ENCODE measurements at regions not wholly inside any gene's neighbourhood (a gene's known extent, or its start where the extent isn't known, plus 50 kb on each side); places are given as distances from the start of the nearest gene placed in this dataset.
"Not testable (repeated sequence)": the region's sequence is repeated elsewhere in the genome, so short reads cannot be mapped to it uniquely, and the experiment has no call there.

DNA sequence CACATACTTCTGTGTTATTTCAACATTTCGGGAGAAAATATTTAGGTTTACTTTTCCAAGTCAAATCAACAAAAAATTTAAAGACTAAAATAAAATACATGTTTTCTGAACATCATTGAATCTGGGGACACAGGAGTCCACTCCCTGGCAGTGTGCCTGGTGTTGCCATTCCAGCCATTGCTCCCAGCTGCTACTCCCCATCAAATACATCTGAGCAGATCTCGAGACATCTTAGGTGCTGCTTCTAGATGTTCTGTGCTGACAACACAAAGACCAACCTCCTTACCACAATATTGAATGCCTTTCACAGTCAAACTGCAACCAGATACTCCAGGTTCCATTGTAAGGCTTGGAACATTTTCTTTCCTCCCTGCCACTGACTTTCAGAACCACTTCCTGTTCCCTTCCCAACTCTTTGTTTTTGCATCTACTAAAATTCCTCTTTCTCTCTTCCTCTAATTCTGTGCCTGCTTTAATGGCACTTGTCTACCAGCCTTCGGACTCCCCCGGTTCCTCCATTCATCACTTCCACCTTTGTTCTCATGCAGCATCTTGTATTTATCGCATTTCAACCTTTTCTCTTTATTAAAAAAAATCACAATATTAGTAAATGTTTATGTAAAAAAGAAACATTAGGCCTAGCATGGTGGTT is 81.1 kb upstream of the SLC4A7 start:
- TF ChIP-seq TAF1 (IDR thresholded peaks at IDR 0.05; ENCODE audit: low read depth, low read length) (no peak), POLR2A (IDR thresholded peaks at IDR 0.05; ENCODE audit: low read depth, low read length) (no peak), SPI1 (IDR thresholded peaks at IDR 0.05; ENCODE audit: low read depth, low read length) (no peak), PAX5 (IDR thresholded peaks at IDR 0.05; ENCODE audit: insufficient read depth, low read length, severe bottlenecking) (no peak), POU2F2 (IDR thresholded peaks at IDR 0.05; ENCODE audit: low read depth, low read length) (no peak), POLR2AphosphoS5 (IDR thresholded peaks at IDR 0.05; ENCODE audit: low read depth, low read length) (no peak)
- DNase-seq (ENCODE audit: insufficient read length, low spot score) (no peak), FAIRE-seq (no peak)

DNA sequence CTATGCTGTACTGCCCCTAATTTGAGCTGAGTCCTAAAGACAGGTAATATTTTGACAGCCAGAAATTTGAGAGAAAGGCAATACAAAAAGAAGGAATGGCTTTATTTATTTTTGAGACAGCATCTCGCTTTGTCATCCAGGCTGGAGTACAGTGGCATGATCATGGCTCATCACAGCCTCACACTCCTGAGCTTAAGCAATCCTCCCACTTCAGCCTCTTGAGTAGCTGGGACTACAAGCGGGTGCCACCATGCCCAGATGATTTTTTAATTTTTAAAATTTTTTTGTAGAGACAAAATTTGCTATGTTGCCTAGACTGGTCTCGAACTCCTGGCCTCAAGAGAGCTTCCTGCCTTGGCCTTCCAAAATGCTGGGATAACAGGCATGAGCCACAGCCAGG is 77.4 kb upstream of the SLC4A7 start:
- DNase-seq (ENCODE audit: insufficient read length, low spot score): no peak
- TF ChIP-seq TAF1 (IDR thresholded peaks at IDR 0.05; ENCODE audit: low read depth, low read length) (no peak), POLR2A (IDR thresholded peaks at IDR 0.05; ENCODE audit: low read depth, low read length) (no peak), POLR2AphosphoS5 (IDR thresholded peaks at IDR 0.05; ENCODE audit: low read depth, low read length) (no peak), POU2F2 (IDR thresholded peaks at IDR 0.05; ENCODE audit: low read depth, low read length) (no peak), SPI1 (IDR thresholded peaks at IDR 0.05; ENCODE audit: low read depth, low read length) (no peak), PAX5 (IDR thresholded peaks at IDR 0.05; ENCODE audit: insufficient read depth, low read length, severe bottlenecking) (no peak)
- FAIRE-seq: no peak

DNA sequence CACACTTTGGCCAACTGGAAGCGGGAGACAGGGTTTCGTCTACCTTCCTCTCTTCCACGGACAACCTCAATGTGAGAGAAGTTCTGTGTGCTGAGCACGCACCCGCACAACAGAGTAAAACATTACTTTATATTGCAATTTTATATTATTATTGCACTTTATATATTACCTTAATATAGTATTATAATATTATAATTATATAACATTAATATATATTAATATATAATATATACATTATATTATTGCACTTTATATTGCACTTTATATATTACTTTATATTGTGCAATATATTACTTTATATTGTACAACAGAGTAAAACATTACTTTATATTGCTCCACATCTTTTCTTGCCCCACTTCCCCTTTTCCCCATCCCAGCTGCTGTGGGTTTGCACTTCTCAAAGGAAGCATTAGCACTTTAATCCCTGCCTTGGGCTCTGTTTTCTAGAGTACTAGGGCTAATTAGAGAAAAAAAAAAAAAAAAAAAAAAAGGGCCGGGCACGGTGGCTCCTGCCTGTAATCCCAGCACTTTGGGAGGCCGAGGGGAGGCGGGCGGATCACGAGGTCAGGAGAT is 76.4 kb upstream of the SLC4A7 start:
- no peak for DNase-seq (ENCODE audit: insufficient read length, low spot score)

DNA sequence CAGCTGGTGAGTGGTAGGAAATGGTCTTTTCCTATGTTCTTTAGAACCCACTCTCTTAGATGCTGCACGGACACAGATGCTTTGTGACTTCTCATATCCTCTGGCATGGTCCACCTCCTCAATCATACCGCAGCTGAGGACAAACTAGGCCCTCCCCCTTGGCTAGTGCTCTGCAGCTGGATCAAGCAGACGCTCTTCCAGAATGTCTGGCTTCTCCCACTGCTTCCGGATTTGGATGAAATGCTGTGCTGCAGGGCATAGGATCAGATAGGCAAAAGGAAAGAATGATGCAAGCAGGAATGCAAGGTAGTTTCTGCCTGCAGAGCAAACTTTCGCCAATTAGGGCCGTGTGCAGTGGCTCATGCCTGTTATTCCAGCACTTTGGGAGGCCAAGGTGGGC is 75.7 kb upstream of the SLC4A7 start:
- TF ChIP-seq POU2F2 (IDR thresholded peaks at IDR 0.05; ENCODE audit: low read depth, low read length): no peak
- FAIRE-seq (no peak), DNase-seq (ENCODE audit: insufficient read length, low spot score) (no peak)

More for the DNA sequence above, 76.4 kb upstream of the SLC4A7 start:
- TF ChIP-seq PAX5 (IDR thresholded peaks at IDR 0.05; ENCODE audit: insufficient read depth, low read length, severe bottlenecking): no peak
- TF ChIP-seq SPI1 (IDR thresholded peaks at IDR 0.05; ENCODE audit: low read depth, low read length): no peak
- no peak for TF ChIP-seq TAF1 (IDR thresholded peaks at IDR 0.05; ENCODE audit: low read depth, low read length)
- TF ChIP-seq POLR2A (IDR thresholded peaks at IDR 0.05; ENCODE audit: low read depth, low read length): no peak
- no peak for TF ChIP-seq POLR2AphosphoS5 (IDR thresholded peaks at IDR 0.05; ENCODE audit: low read depth, low read length)
- TF ChIP-seq POU2F2 (IDR thresholded peaks at IDR 0.05; ENCODE audit: low read depth, low read length): no peak
- FAIRE-seq: no peak

DNA sequence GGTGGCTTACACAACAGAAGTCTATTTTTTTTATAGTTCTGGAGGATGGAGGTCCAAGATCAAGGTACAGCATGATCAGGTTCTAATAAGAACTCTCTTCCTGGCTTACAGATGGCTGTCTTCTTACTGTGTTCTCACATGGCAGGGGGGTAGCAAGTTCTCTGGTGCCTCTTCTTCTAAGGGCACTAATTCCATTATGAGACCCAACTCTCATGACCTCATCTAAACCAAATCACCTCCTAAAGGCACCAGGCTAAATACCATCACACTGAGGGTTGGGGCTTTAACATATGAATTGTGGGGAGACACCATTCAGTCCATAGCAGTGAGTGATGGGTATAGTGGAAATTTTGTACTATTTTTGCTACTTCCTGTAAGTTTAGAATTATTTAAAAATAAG is 75.2 kb upstream of the SLC4A7 start:
- no peak for TF ChIP-seq TAF1 (IDR thresholded peaks at IDR 0.05; ENCODE audit: low read depth, low read length)
- TF ChIP-seq POU2F2 (IDR thresholded peaks at IDR 0.05; ENCODE audit: low read depth, low read length): no peak
- TF ChIP-seq POLR2A (IDR thresholded peaks at IDR 0.05; ENCODE audit: low read depth, low read length): no peak
- no peak for TF ChIP-seq SPI1 (IDR thresholded peaks at IDR 0.05; ENCODE audit: low read depth, low read length)
- no peak for TF ChIP-seq POLR2AphosphoS5 (IDR thresholded peaks at IDR 0.05; ENCODE audit: low read depth, low read length)
- TF ChIP-seq PAX5 (IDR thresholded peaks at IDR 0.05; ENCODE audit: insufficient read depth, low read length, severe bottlenecking): no peak
- DNase-seq (ENCODE audit: insufficient read length, low spot score): no peak
- no peak for FAIRE-seq

DNA sequence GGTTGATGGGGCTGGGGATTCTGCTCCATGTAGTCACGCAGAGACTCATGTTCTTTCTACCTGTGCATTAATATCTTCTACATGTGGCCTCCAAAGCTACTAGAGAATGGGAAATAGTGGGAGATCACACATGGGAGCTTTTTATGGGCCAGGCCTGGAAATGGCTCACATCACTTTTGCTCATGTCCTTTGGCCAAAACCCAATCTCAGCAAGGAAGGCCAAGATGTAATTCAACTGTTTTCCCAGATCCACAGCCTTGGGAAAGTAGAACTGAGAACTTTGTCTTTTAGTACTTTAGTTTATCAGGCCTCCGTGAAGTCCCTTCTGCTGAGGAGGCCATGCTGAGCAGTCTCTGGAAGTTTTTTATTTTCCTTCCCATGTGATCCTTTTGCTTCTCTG is 73.2 kb upstream of the SLC4A7 start:
- FAIRE-seq (no peak), DNase-seq (ENCODE audit: insufficient read length, low spot score) (no peak)
- no peak for TF ChIP-seq PAX5 (IDR thresholded peaks at IDR 0.05; ENCODE audit: insufficient read depth, low read length, severe bottlenecking)
- TF ChIP-seq POLR2A (IDR thresholded peaks at IDR 0.05; ENCODE audit: low read depth, low read length): no peak
- no peak for TF ChIP-seq POU2F2 (IDR thresholded peaks at IDR 0.05; ENCODE audit: low read depth, low read length)
- no peak for TF ChIP-seq SPI1 (IDR thresholded peaks at IDR 0.05; ENCODE audit: low read depth, low read length)
- TF ChIP-seq TAF1 (IDR thresholded peaks at IDR 0.05; ENCODE audit: low read depth, low read length): no peak
- TF ChIP-seq POLR2AphosphoS5 (IDR thresholded peaks at IDR 0.05; ENCODE audit: low read depth, low read length): no peak

DNA sequence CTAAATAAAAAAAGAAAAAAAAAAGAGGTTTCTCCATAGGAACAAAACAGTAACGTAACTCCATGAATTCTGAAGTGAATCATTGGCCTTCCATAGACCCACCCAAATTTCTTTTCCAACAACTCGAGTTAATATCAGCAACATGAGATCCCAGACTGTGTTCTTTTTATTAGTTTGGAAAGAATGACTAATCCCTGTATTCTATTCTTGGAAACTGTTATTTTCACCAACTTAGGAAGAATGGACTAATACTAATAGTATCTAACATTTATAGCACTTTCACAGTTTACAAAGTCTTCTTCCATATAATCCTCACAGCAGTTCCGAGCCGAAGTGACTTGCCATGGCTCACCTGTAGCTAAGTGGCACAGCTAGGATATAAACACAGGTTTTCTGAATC is 72.7 kb upstream of the SLC4A7 start:
- no peak for TF ChIP-seq SPI1 (IDR thresholded peaks at IDR 0.05; ENCODE audit: low read depth, low read length)
- no peak for TF ChIP-seq TAF1 (IDR thresholded peaks at IDR 0.05; ENCODE audit: low read depth, low read length)
- TF ChIP-seq PAX5 (IDR thresholded peaks at IDR 0.05; ENCODE audit: insufficient read depth, low read length, severe bottlenecking): no peak
- TF ChIP-seq POU2F2 (IDR thresholded peaks at IDR 0.05; ENCODE audit: low read depth, low read length): no peak
- no peak for TF ChIP-seq POLR2AphosphoS5 (IDR thresholded peaks at IDR 0.05; ENCODE audit: low read depth, low read length)
- TF ChIP-seq POLR2A (IDR thresholded peaks at IDR 0.05; ENCODE audit: low read depth, low read length): no peak
- FAIRE-seq (no peak), DNase-seq (ENCODE audit: insufficient read length, low spot score) (no peak)

DNA sequence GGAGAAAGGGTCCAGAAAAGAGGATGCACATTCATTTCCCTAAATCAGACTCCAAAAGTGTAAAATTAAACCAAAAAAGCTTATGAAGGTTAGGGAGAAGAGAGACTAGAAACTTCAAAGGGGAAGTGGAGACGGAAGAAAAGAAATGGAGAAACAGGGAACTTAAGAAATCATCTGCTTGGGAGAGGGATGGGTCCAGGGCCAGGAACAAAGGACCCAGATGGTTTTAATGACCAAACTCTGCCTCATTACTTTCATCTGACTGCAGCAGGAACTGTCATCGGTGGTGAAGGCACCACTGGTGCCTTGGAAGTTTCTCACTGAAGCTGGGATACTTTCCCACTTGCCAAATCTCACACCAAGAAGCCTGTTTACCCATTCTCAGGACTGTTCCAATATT is 70.5 kb upstream of the SLC4A7 start:
- TF ChIP-seq POLR2A (IDR thresholded peaks at IDR 0.05; ENCODE audit: low read depth, low read length) (no peak), PAX5 (IDR thresholded peaks at IDR 0.05; ENCODE audit: insufficient read depth, low read length, severe bottlenecking) (no peak), TAF1 (IDR thresholded peaks at IDR 0.05; ENCODE audit: low read depth, low read length) (no peak), POLR2AphosphoS5 (IDR thresholded peaks at IDR 0.05; ENCODE audit: low read depth, low read length) (no peak), SPI1 (IDR thresholded peaks at IDR 0.05; ENCODE audit: low read depth, low read length) (no peak), POU2F2 (IDR thresholded peaks at IDR 0.05; ENCODE audit: low read depth, low read length) (no peak)
- no peak for DNase-seq (ENCODE audit: insufficient read length, low spot score)
- FAIRE-seq: no peak

DNA sequence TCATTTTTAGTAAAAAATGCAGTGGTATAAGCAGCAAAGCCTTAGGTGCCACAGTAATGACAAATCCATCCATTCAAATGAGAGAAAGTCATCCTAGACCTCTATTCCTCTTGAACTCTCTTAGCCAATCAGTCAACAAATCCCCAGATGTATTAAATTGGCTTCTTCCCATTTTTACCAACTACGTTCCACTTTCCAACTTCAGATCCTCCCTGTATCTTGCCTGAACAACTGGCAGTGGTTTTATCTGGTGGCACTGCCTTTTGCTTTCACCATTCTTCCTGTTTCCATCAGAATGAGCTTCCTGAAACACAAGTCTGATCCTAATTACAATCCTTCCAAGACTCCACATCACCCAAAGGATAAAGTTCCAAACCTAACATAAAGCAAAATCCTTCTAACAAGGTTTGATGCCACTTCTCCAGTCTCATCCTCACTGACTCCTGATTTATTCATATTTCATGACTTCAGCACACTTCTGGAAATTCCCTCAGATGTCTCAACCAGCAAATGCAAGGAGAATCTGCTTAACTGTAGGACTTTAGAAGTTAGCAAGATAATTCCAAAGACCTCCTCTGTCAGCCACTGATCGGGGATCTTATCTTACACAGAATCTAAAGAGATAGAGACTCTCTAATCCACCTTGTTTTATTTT is 69.8 kb upstream of the SLC4A7 start:
- no peak for FAIRE-seq
- no peak for DNase-seq (ENCODE audit: insufficient read length, low spot score)
- TF ChIP-seq PAX5 (IDR thresholded peaks at IDR 0.05; ENCODE audit: insufficient read depth, low read length, severe bottlenecking) (no peak), POLR2AphosphoS5 (IDR thresholded peaks at IDR 0.05; ENCODE audit: low read depth, low read length) (no peak), TAF1 (IDR thresholded peaks at IDR 0.05; ENCODE audit: low read depth, low read length) (no peak), POU2F2 (IDR thresholded peaks at IDR 0.05; ENCODE audit: low read depth, low read length) (no peak), SPI1 (IDR thresholded peaks at IDR 0.05; ENCODE audit: low read depth, low read length) (no peak), POLR2A (IDR thresholded peaks at IDR 0.05; ENCODE audit: low read depth, low read length) (no peak)

DNA sequence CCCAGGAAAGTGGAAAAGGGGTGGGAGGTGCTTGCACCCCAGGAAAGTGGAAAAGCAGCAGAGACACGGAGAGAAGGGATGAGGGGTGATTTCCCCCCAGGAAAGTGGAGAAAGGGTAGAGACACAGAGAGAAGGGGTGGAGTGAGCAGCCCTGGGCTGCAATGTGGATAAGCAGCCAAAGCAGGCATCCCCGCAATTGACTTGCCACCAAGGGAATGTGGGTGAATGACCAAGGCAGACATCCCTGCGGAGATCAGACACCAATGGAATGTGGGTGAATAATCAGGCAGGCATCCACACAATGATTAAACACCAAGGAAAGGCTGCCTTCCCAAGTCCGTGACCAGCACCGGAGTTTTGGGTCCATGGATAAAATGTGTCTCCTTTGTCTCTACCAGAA is 68.5 kb upstream of the SLC4A7 start:
- DNase-seq (ENCODE audit: insufficient read length, low spot score); FAIRE-seq: not testable (repeated sequence)

DNA sequence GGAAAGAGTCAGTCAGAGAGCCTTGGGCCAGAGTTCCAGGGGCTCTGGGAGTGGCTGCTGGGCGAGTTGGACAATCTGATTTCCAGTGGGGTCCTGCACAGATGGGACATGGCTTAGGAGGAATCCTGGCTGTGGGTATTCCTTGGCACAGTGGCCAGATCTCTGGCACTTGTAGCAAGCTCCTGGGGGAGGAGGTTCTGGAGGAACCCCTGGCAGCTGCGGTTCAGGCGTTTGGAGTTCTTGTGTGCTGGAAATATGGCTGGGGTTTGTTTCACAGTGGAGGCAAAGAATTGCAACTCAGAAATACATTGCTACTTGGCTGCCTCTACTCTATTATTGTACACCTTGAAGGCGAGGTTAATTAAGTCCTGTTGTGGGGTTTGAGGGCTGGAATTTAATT is 67.2 kb upstream of the SLC4A7 start:
- FAIRE-seq: not testable (repeated sequence)

More for the DNA sequence above, 67.2 kb upstream of the SLC4A7 start:
- not testable (repeated sequence) for DNase-seq (ENCODE audit: insufficient read length, low spot score)

All from GM12891 (cell line).